HepG2 (cell line): ENCODE measurements at regions not wholly inside any gene's neighbourhood (a gene's known extent, or its start where the extent isn't known, plus 50 kb on each side); places are given as distances from the start of the nearest gene placed in this dataset.
A peak's percentile ranks its signal among the peaks of the same experiment; 100 is the strongest.

ENCODE experiments used
- ATF7-NPFF ChIP-seq: sonication (generic); formaldehyde crosslinking; IDR thresholded peaks from 2 replicates; pipeline ENCODE4 v1.8.1; 2023; ENCODE audit warnings: mild to moderate bottlenecking, low read depth, missing genetic modification reagents, moderate library complexity
- CBX5 ChIP-seq: sonication (generic); formaldehyde crosslinking; IDR thresholded peaks from 2 replicates; pipeline ENCODE4 v1.4.0; 2020; ENCODE audit warnings: missing genetic modification reagents, borderline replicate concordance
- CCDC6 ChIP-seq: sonication (generic); formaldehyde crosslinking; IDR thresholded peaks from 2 replicates; pipeline ENCODE4 v1.8.1; 2022; ENCODE audit warnings: mild to moderate bottlenecking, missing genetic modification reagents, moderate library complexity
- FOXK2 ChIP-seq: fragments of 450-650 bp; IDR thresholded peaks from 2 replicates; pipeline ENCODE4 v1.6.1; 2016
- JARID2 ChIP-seq: sonication (generic); formaldehyde crosslinking; IDR thresholded peaks from 2 replicates; pipeline ENCODE4 v1.8.1; 2023; ENCODE audit warnings: missing genetic modification reagents, inconsistent platforms; ENCODE audit not compliant: insufficient replicate concordance
- NR2F2 ChIP-seq: IDR thresholded peaks from 2 replicates; pipeline ENCODE4 v1.6.1; 2012; ENCODE audit warnings: low read depth, inconsistent platforms, borderline replicate concordance
- PRPF4 ChIP-seq: fragments of 200-400 bp; formaldehyde crosslinking; IDR thresholded peaks from 2 replicates; pipeline ENCODE4 v1.6.1; 2016; ENCODE audit warnings: low read length, low read depth; ENCODE audit not compliant: poor library complexity, severe bottlenecking
- RARG ChIP-seq: sonication (generic); formaldehyde crosslinking; IDR thresholded peaks from 2 replicates; pipeline ENCODE4 v1.4.0; 2020; ENCODE audit warnings: low read depth, mild to moderate bottlenecking, missing genetic modification reagents
- SYNCRIP ChIP-seq: fragments of 200-400 bp; formaldehyde crosslinking; IDR thresholded peaks from 2 replicates; pipeline ENCODE4 v1.6.1; 2018; ENCODE audit warnings: mild to moderate bottlenecking, low read depth, low read length; ENCODE audit not compliant: insufficient read depth
- TOPORS ChIP-seq: sonication (generic); formaldehyde crosslinking; IDR thresholded peaks from 2 replicates; pipeline ENCODE4 v1.8.0; 2023; ENCODE audit warnings: mild to moderate bottlenecking, missing genetic modification reagents
- ZIK1 ChIP-seq: sonication (generic); formaldehyde crosslinking; IDR thresholded peaks from 2 replicates; pipeline ENCODE4 v1.5.0; 2020; ENCODE audit warnings: mild to moderate bottlenecking, low read depth, missing genetic modification reagents, borderline replicate concordance
- ZNF251 ChIP-seq: sonication (generic); formaldehyde crosslinking; IDR thresholded peaks from 2 replicates; pipeline ENCODE4 v1.9.0; 2021; ENCODE audit warnings: mild to moderate bottlenecking, missing genetic modification reagents
- ZNF354B ChIP-seq: sonication (generic); formaldehyde crosslinking; IDR thresholded peaks from 2 replicates; pipeline ENCODE4 v1.8.0; 2022; ENCODE audit warnings: mild to moderate bottlenecking, missing genetic modification reagents
- ZNF879 ChIP-seq: sonication (generic); formaldehyde crosslinking; IDR thresholded peaks from 2 replicates; pipeline ENCODE4 v1.8.1; 2023; ENCODE audit warnings: missing genetic modification reagents
- TF ChIP-seq, protein P1 (sequence below): sonication (generic); formaldehyde crosslinking; IDR thresholded peaks from 2 replicates; pipeline ENCODE4 v1.9.0; 2021; ENCODE audit warnings: mild to moderate bottlenecking, missing genetic modification reagents
- TF ChIP-seq, protein P2 (sequence below): sonication (generic); formaldehyde crosslinking; IDR thresholded peaks from 2 replicates; pipeline ENCODE4 v1.5.1; 2020; ENCODE audit warnings: missing genetic modification reagents, mild to moderate bottlenecking, borderline replicate concordance
- TF ChIP-seq, protein P3 (sequence below): IDR thresholded peaks from 2 replicates; pipeline ENCODE4 v1.6.1; 2016; ENCODE audit warnings: low read depth
- TF ChIP-seq, protein P4 (sequence below): sonication (generic); formaldehyde crosslinking; IDR thresholded peaks from 2 replicates; pipeline ENCODE4 v1.8.0; 2022; ENCODE audit warnings: mild to moderate bottlenecking, missing genetic modification reagents, moderate library complexity
- TF ChIP-seq, protein P5 (sequence below): IDR thresholded peaks from 2 replicates; pipeline ENCODE4 v1.6.1; 2018; ENCODE audit warnings: missing genetic modification reagents, mild to moderate bottlenecking, missing compliant biosample characterization

DNA sequence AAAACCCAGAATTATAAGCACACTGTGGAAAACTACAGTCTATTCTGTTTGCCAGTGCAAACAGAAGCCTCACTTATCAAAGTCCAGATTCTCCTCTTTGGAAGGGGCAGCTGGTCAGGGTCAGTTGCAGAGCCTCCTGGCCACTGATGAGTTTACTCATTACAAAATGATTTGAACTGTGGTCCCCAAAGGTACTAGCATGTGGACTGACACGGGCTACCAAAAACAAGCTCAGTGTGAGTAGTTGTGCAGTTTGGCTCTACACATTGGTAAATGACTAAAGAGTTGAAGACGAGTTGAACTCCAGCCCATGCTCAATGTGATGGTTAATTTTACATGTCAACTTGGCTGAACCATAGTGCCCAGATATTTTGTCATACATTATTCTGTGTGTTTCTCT lies 221.5 kb downstream of the ZIC4 start (continued):
- TF ChIP-seq, protein P1, sequence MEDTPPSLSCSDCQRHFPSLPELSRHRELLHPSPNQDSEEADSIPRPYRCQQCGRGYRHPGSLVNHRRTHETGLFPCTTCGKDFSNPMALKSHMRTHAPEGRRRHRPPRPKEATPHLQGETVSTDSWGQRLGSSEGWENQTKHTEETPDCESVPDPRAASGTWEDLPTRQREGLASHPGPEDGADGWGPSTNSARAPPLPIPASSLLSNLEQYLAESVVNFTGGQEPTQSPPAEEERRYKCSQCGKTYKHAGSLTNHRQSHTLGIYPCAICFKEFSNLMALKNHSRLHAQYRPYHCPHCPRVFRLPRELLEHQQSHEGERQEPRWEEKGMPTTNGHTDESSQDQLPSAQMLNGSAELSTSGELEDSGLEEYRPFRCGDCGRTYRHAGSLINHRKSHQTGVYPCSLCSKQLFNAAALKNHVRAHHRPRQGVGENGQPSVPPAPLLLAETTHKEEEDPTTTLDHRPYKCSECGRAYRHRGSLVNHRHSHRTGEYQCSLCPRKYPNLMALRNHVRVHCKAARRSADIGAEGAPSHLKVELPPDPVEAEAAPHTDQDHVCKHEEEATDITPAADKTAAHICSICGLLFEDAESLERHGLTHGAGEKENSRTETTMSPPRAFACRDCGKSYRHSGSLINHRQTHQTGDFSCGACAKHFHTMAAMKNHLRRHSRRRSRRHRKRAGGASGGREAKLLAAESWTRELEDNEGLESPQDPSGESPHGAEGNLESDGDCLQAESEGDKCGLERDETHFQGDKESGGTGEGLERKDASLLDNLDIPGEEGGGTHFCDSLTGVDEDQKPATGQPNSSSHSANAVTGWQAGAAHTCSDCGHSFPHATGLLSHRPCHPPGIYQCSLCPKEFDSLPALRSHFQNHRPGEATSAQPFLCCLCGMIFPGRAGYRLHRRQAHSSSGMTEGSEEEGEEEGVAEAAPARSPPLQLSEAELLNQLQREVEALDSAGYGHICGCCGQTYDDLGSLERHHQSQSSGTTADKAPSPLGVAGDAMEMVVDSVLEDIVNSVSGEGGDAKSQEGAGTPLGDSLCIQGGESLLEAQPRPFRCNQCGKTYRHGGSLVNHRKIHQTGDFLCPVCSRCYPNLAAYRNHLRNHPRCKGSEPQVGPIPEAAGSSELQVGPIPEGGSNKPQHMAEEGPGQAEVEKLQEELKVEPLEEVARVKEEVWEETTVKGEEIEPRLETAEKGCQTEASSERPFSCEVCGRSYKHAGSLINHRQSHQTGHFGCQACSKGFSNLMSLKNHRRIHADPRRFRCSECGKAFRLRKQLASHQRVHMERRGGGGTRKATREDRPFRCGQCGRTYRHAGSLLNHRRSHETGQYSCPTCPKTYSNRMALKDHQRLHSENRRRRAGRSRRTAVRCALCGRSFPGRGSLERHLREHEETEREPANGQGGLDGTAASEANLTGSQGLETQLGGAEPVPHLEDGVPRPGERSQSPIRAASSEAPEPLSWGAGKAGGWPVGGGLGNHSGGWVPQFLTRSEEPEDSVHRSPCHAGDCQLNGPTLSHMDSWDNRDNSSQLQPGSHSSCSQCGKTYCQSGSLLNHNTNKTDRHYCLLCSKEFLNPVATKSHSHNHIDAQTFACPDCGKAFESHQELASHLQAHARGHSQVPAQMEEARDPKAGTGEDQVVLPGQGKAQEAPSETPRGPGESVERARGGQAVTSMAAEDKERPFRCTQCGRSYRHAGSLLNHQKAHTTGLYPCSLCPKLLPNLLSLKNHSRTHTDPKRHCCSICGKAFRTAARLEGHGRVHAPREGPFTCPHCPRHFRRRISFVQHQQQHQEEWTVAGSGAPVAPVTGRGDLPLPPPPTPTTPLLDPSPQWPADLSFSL (CRISPR knock-in tag), result peak; percentile 78; the same call in 1 of the 2 replicates
- TF ChIP-seq PRPF4 (no peak), ZNF879 (CRISPR knock-in tag) (no peak), JARID2 (no peak), ATF7-NPFF (CRISPR knock-in tag) (no peak), TOPORS (CRISPR knock-in tag) (0 out of 2 replicates have a peak, but pooled peaks have one; percentile 72), CBX5 (CRISPR knock-in tag) (peak; percentile 64; the same call in 1 of the 2 replicates), ZNF251 (CRISPR knock-in tag) (no peak), ZIK1 (CRISPR knock-in tag) (no peak), ZNF354B (CRISPR knock-in tag) (no peak), RARG (CRISPR knock-in tag) (no peak), CCDC6 (CRISPR knock-in tag) (peak; percentile 44; the same call in 1 of the 2 replicates), FOXK2 (no peak), SYNCRIP (no peak), NR2F2 (peak; percentile 92)
- TF ChIP-seq, protein P2, sequence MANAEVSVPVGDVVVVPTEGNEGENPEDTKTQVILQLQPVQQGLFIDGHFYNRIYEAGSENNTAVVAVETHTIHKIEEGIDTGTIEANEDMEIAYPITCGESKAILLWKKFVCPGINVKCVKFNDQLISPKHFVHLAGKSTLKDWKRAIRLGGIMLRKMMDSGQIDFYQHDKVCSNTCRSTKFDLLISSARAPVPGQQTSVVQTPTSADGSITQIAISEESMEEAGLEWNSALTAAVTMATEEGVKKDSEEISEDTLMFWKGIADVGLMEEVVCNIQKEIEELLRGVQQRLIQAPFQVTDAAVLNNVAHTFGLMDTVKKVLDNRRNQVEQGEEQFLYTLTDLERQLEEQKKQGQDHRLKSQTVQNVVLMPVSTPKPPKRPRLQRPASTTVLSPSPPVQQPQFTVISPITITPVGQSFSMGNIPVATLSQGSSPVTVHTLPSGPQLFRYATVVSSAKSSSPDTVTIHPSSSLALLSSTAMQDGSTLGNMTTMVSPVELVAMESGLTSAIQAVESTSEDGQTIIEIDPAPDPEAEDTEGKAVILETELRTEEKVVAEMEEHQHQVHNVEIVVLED (CRISPR knock-in tag), result peak; percentile 20; the same call in 1 of the 2 replicates
- TF ChIP-seq, protein P3, sequence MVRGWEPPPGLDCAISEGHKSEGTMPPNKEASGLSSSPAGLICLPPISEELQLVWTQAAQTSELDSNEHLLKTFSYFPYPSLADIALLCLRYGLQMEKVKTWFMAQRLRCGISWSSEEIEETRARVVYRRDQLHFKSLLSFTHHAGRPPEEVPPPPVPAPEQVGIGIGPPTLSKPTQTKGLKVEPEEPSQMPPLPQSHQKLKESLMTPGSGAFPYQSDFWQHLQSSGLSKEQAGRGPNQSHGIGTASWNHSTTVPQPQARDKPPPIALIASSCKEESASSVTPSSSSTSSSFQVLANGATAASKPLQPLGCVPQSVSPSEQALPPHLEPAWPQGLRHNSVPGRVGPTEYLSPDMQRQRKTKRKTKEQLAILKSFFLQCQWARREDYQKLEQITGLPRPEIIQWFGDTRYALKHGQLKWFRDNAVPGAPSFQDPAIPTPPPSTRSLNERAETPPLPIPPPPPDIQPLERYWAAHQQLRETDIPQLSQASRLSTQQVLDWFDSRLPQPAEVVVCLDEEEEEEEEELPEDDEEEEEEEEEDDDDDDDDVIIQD (CRISPR knock-in tag), result peak; percentile 98
- TF ChIP-seq, protein P4, sequence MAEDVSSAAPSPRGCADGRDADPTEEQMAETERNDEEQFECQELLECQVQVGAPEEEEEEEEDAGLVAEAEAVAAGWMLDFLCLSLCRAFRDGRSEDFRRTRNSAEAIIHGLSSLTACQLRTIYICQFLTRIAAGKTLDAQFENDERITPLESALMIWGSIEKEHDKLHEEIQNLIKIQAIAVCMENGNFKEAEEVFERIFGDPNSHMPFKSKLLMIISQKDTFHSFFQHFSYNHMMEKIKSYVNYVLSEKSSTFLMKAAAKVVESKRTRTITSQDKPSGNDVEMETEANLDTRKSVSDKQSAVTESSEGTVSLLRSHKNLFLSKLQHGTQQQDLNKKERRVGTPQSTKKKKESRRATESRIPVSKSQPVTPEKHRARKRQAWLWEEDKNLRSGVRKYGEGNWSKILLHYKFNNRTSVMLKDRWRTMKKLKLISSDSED, result no peak
- TF ChIP-seq, protein P5, sequence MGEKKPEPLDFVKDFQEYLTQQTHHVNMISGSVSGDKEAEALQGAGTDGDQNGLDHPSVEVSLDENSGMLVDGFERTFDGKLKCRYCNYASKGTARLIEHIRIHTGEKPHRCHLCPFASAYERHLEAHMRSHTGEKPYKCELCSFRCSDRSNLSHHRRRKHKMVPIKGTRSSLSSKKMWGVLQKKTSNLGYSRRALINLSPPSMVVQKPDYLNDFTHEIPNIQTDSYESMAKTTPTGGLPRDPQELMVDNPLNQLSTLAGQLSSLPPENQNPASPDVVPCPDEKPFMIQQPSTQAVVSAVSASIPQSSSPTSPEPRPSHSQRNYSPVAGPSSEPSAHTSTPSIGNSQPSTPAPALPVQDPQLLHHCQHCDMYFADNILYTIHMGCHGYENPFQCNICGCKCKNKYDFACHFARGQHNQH (CRISPR knock-in tag), result peak; percentile 90
